Peyer's patch (tissue), 4 donors: ENCODE measurements at regions not wholly inside any gene's neighbourhood (a gene's known extent, or its start where the extent isn't known, plus 50 kb on each side); places are given as distances from the start of the nearest gene placed in this dataset.

Experiments used
- DNase-seq, 3 donors: peaks; one replicate each; pipeline ENCODE4 v3.0.0-alpha.2; 2017 to 2019
- H3K27ac ChIP-seq, 4 donors: fragments of 200-600 bp; sonication (generic); one replicate each; pipeline ENCODE4 v1.5.1; 2016 to 2019
- H3K27me3 ChIP-seq, 2 donors: fragments of 200-600 bp; sonication (generic); one replicate each; pipeline ENCODE4 v1.5.1; 2019
- H3K36me3 ChIP-seq, 3 donors: fragments of 200-600 bp; sonication (generic); one replicate each; pipeline ENCODE4 v1.5.1; 2016 to 2019
- H3K4me1 ChIP-seq, 4 donors: fragments of 200-600 bp; sonication (generic); one replicate each; pipeline ENCODE4 v1.5.1; 2016 to 2019
- H3K4me3 ChIP-seq, 4 donors: fragments of 200-600 bp; sonication (generic); 1 replicate in 3 of 4; 2 replicates in 1 of 4; pipeline ENCODE4 v1.5.1; 2016 to 2019; ENCODE audit warnings: mild to moderate bottlenecking in 1 of 4
- H3K9me3 ChIP-seq, 4 donors: fragments of 200-600 bp; sonication (generic); one replicate each; pipeline ENCODE4 v1.5.1; 2016 to 2019; ENCODE audit warnings: mild to moderate bottlenecking in 1 of 4
- POLR2A ChIP-seq, 2 donors: fragments of 450-650 bp; IDR thresholded peaks; one replicate each; pipeline ENCODE4 v1.5.1; 2017; ENCODE audit warnings: antibody characterized with exemption in 2 of 2, mild to moderate bottlenecking in 2 of 2, moderate library complexity in 2 of 2
- TF ChIP-seq, protein P1 (sequence below), 6 experiments: fragments of 450-650 bp in 4 of 6; fragments of 200-600 bp in 2 of 6; sonication (generic) in 1 of 6; IDR thresholded peaks; one replicate each; pipeline ENCODE4 v1.5.1; 2017 to 2019; ENCODE audit warnings: antibody characterized with exemption in 6 of 6, mild to moderate bottlenecking in 3 of 6, moderate library complexity in 1 of 6

DNA sequence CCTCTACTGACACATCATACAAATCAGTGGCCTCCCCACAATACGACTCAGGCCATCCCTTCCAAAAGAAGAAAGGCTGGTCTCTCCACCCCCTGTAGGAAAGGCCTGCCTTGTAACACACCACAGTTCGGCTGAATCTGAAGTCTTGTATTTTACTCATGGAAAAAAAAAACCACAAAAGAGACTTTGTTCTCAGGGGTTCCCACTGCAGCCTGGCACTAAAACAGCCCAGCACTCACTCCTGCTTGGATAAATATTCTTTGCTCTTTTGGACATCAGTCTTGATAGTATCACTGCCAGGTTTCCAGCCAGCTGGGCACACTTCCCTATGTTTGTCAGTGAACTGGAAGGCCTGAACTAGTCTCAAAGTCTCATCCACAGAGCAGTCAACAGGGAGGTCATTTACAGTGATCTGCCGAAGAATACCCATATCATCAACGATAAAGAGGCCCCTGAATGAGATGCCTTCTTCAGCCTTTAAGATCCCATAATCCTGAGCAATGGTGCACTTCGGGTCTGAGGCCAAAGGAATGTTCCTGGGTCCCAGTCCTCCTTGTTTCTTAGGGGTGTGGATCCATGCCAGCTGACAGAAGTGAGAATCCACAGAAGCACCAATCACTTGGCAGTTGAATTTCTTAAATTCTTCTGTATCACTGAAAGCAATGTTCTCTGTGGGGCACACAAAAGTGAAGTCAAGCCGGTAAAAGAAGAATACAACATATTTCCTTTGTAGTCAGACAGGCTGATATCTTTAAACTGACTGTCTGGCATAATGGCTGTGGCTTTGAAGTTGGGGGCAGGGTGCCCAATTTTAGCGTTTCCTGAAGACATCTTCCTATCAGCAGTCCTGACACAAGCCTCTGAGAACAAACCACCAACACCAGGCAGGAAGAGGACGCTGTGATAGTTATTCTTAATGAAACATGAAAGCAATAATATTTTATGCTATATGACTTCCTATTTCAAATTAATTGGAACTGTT is 198.1 kb downstream of the LURAP1L start:
- H3K27me3 ChIP-seq = no peaks in the 10 kb centered on the region
- no peaks in the 10 kb centered on the region for H3K9me3 ChIP-seq
- no peak for DNase-seq
- no peaks in the 10 kb centered on the region for H3K36me3 ChIP-seq
- TF ChIP-seq POLR2A (IDR thresholded peaks at IDR 0.05) = no peak
- TF ChIP-seq, protein P1, sequence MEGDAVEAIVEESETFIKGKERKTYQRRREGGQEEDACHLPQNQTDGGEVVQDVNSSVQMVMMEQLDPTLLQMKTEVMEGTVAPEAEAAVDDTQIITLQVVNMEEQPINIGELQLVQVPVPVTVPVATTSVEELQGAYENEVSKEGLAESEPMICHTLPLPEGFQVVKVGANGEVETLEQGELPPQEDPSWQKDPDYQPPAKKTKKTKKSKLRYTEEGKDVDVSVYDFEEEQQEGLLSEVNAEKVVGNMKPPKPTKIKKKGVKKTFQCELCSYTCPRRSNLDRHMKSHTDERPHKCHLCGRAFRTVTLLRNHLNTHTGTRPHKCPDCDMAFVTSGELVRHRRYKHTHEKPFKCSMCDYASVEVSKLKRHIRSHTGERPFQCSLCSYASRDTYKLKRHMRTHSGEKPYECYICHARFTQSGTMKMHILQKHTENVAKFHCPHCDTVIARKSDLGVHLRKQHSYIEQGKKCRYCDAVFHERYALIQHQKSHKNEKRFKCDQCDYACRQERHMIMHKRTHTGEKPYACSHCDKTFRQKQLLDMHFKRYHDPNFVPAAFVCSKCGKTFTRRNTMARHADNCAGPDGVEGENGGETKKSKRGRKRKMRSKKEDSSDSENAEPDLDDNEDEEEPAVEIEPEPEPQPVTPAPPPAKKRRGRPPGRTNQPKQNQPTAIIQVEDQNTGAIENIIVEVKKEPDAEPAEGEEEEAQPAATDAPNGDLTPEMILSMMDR (IDR thresholded peaks at IDR 0.05) = no peak
- H3K27ac ChIP-seq = peak overlapping the region in 1 of 4 donors; percentile 46
- no peaks in the 10 kb centered on the region for H3K4me1 ChIP-seq
- no peak overlapping the region for H3K4me3 ChIP-seq

DNA sequence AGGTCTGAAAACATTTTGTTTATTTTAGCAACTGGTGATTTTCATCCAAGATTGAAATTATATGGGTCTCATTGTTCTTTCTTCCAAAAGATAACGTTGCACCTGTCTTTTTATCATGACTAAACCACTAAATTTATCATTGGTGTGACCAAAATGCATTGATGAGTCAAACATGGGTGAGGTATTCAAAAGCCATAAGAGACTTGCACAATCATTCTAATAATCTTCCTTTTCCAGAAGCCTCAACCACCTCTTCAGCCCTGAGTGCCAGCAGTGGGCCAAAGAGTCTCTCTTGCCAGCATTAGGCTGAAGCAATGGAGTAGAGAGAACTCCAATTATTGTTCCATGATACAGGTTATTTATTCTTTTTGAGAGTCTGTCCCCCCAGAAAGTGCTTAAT is 198.9 kb downstream of the LURAP1L start:
- no peak overlapping the region for H3K27ac ChIP-seq
- no peak overlapping the region for H3K4me3 ChIP-seq
- no peak for TF ChIP-seq POLR2A (IDR thresholded peaks at IDR 0.05)
- TF ChIP-seq, protein P1 (IDR thresholded peaks at IDR 0.05) = no peak
- no peaks in the 10 kb centered on the region for H3K27me3 ChIP-seq
- DNase-seq = no peak
- H3K36me3 ChIP-seq = no peaks in the 10 kb centered on the region
- H3K9me3 ChIP-seq = no peaks in the 10 kb centered on the region
- no peaks in the 10 kb centered on the region for H3K4me1 ChIP-seq

DNA sequence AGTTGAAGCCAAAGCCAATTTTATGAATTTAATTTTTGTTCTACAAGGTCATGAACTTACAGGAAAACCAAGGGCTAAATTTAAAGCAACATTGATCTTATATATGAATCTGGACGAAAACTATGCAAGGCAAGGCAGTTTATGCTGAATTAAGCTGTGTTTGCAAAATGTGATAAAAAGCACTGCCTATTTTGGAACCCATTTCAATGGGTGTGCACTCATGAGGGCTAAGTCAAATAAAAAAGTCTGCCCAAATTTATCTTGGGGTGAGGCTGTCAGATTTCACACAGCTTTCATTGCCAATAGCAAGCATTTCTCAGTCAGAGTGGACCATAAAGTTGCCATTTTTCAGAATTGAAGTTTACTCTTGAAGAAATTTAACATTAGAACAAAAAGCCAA is 199.9 kb downstream of the LURAP1L start:
- DNase-seq = no peak
- no peak overlapping the region for H3K27ac ChIP-seq

DNA sequence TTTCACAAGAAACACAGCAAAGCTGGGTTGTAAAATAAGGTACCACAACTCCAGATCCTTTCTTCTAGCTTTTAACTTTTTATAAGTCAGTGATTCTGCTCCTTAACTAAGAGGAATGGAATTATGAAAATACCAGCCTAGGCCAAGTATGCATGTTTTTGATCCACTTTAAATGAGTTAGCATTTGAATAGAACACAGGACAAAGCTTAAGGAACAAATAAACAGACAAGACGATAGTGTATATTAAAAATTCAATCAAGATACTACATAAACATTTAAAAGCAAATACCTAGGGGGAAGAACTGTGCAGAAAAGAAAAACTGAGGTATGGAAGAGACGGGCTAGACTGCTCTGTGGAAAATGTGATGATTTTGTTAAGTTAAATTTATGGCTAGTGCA is 200.7 kb downstream of the LURAP1L start:
- Histone ChIP-seq H3K4me1 (no peaks in the 10 kb centered on the region), H3K27ac (no peak overlapping the region)
- no peak for DNase-seq

More for the DNA sequence above, 199.9 kb downstream of the LURAP1L start:
- Histone ChIP-seq H3K27me3 (no peaks in the 10 kb centered on the region), H3K4me1 (no peaks in the 10 kb centered on the region), H3K4me3 (no peak overlapping the region), H3K9me3 (no peaks in the 10 kb centered on the region), H3K36me3 (no peaks in the 10 kb centered on the region)
- TF ChIP-seq, protein P1 (IDR thresholded peaks at IDR 0.05) = no peak
- no peak for TF ChIP-seq POLR2A (IDR thresholded peaks at IDR 0.05)

DNA sequence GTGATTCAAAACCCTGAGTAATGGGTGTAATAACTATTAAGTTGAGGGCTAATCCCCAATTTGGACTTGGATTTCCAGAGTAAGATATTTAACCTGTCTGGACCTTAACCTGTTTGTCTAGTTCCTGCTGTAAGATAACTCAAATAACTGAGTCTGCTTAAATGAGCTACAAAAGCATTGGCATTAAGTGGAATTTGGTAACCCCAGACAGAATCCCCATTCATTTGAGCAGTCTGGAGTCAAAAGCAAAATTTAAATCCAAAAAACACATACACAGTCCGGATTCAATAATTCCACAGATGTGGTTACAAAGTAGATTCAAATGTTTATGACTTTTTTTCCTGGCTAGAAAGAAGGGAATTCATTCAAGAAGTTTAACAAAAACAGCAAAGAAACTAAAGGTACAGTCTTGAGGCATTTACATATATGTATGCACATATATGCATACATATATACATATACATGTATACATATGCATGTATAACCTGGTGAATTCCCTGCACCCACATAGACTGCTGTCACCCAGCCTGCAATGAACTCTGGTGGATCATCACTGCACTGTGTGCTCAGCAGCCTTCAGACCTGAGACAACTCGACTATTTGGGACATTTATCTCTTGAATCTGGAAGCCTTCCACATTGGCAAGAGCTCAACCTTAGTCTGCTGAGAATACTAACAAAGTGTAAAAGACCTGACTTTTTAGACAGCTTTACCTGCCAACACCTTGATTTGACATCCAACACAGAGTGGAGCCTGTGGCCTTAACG is 205.4 kb downstream of the LURAP1L start:
- Histone ChIP-seq H3K4me3 (no peak overlapping the region), H3K36me3 (no peaks in the 10 kb centered on the region), H3K27ac (no peak overlapping the region), H3K27me3 (no peaks in the 10 kb centered on the region), H3K9me3 (no peaks in the 10 kb centered on the region), H3K4me1 (no peaks in the 10 kb centered on the region)
- TF ChIP-seq, protein P1 (IDR thresholded peaks at IDR 0.05) = no peak
- no peak for TF ChIP-seq POLR2A (IDR thresholded peaks at IDR 0.05)
- no peak for DNase-seq

More for the DNA sequence above, 200.7 kb downstream of the LURAP1L start:
- no peaks in the 10 kb centered on the region for H3K36me3 ChIP-seq
- no peak overlapping the region for H3K4me3 ChIP-seq
- no peaks in the 10 kb centered on the region for H3K9me3 ChIP-seq
- no peaks in the 10 kb centered on the region for H3K27me3 ChIP-seq
- TF ChIP-seq POLR2A (IDR thresholded peaks at IDR 0.05) = no peak
- TF ChIP-seq, protein P1 (IDR thresholded peaks at IDR 0.05) = no peak
